Muscle of back (tissue), 3 donors: ENCODE measurements at regions not wholly inside any gene's neighbourhood (a gene's known extent, or its start where the extent isn't known, plus 50 kb on each side); places are given as distances from the start of the nearest gene placed in this dataset.

Experiments used
- DNase-seq, 3 donors: peaks; one replicate each; pipeline versions ENCODE4 v3.0.0 to v3.0.0-alpha.2; 2013

DNA sequence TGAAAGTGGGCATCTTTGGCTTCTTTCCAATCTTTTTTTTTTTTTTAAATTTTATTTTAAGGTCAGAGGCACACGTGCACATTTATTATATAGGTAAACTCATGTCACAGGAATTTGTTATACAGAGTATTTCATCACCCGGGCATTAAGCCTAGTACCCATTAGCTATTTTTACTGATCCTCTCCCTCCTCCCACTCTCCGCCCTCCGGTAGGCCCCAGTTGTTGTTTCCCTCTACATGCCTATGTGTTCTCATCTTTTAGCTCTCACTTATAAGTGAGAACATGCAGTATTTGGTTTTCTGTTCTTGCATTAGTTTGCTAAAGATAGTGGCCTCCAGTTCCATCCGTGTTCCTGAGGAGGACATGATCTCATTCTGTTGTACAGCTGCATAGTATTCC is 108.5 kb downstream of the CYB561 start:
- no peak for DNase-seq

DNA sequence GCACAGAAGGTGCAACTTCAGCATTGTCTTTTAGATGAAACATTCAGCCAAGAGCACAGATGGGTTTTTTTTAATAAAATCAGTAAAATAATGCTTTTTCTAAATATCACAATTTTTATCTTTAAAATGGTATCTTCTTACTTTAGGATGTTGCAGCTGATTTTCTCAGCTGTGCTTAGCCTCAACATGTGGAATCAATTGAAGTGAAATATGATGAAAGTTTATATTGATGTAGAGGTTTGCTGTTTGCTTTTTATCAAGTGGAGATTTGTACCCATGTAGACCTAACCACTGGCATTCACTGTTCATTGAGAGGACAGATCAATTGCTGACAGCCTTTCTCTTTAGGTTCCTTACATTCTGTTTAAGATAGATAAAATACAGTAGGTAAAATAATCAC is 107.8 kb downstream of the CYB561 start:
- DNase-seq, result no peak

DNA sequence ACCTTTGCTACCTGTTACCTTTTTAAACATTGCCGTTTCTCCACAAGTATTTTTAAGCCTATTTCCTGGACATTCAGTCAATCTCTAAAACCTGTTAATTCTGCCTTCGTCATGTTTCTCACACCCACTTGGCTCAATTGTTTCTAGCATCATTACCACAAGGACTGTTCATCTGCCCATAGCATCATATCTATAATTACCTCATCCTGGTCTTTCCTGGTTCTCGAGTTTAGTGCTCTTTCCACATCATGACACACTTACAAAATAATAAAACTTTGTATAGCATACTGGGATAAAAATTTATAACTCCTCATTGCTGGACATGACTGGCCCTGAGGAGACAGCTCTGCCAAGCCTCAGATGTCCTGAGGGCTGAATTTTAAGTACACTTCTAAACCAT is 104.8 kb downstream of the CYB561 start:
- no peak for DNase-seq

GRCh38 chr17:63344383-63344782 is 101.7 kb downstream of the CYB561 start:
- DNase-seq, result no peak

DNA sequence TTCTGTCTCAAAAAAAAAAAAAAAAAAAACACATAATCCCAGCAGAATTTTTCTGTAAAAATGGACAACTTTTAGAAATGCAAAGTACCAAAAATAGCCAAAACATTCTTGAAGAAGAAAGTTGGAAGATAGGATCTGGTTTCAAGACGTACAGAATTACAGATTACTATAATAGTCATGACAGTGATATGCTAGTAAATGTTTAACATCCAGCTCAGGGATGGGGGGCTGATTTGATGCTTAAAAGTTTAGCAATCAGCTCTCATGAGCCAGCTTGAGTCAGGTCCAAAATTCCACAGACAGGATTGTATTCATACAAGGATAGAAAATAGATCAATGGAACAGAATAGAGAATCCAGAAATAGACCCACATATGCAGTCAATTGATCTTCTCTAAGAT is 100.5 kb downstream of the CYB561 start:
- DNase-seq, result peak in 2 of 3 donors; percentile 37 to 62

DNA sequence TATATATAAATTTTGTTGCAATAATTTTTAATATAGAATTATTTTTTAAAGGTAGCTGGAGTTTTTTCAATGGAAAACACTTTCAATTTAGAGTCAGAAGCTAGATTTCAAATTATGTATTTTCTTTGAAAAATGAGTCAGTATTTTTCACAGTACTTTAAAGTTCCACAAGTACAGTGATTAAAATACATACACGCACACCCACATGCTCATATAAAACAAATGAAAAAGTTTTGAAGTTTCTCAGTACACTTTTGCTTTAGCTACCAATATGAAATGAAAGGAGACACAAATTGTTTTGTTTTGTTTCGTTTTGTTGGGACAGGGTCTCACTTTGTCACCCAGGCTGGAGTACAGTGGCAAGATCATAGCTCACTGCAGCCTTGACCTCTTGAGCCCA is 98.6 kb downstream of the CYB561 start:
- DNase-seq, result no peak

GRCh38 chr17:63349478-63350000 is 96.6 kb downstream of the CYB561 start:
- peak in 1 of 3 donors; percentile 67 for DNase-seq

DNA sequence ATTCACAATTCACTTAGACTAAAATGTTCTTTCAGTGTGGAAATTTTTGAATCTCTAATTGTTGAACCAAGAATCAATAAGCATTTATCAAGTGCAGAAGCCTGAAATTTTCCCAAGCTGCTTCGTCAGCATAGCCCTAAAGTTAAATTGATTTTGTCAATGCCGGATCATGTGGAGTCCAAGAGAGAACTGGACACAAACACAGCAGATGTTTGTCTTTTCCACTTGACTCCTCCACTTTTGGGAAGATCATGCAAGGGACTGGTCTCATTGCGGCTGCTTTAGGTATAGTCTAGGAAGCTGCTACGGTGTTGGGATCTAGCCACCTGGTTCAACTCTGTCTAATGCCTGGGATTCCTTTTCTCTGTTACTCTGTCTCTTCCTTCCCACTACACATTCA is 95.7 kb downstream of the CYB561 start:
- no peak for DNase-seq

DNA sequence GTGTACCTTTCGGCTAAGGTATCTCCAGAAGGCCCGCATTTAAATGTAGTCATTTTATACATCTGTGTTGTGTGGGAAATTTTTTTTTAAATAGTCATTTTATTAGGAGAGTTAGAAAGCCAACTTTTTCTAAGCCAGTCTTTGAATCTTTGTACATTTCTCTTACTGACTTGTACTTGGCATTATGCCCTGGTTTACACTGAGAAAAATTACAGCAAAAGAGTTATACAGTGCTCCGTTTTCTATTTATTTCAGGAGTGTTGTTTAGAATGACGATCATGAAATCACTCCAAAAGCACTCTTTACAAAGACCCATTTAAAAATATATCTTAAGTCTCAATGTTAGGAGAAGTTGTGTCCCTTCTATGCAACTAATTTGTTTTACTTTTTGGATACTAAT is 91.8 kb downstream of the CYB561 start:
- peak in 2 of 3 donors; percentile 39 to 49 for DNase-seq

DNA sequence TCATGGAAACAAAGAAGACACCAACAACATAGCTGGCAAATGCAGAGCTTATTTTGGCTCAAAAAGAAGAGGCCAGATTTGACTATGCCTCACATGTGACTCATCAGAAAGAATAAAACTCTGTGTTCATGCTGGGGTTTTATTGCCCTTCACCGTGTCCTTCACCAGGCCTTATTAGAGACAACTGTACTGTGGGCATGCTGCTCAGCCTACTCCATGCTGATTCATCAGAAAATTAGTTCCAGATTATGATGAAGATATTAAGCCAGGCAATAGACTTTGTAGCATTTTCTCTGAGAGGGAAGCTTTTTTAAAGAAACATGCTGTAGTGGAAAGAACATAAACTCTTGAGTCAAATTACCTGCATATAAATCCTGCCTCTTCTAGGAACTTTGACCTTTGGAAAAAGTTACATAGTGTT is 89.8 kb downstream of the CYB561 start:
- peak in 2 of 3 donors; percentile 36 to 89 for DNase-seq

DNA sequence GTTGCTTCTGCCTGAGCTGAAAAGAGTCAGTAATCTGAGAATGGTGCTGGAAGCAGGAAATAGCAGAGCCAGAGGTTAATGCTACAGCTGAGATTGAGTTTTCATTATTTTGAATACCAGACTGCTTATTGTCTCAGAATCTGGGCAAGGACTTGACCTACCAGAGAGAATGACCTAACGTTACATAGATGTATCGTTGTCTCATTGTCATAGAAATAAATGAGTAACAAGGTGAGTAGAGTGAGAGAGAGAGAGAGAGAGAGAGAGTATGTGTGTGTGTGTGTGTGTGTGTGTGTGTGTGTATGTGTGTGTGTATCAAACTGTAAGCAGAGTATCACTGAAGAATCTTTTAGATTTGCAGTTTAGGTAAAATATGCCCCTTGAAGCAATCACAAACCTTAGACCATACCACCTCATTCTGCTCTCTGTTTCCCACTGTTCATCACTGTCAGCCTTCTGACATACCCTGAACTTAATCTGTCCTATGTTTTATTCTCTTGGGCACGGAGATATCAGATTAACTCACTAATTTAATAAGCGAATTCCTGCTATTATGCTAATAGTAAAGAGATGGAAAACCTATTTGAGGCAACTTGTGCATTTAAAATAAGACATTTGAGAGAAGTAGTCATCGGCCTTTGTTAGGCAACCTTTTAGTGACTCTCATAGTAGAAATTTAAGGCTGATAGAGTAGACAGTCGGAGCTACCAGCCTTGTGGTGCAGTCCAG is 87.8 kb downstream of the CYB561 start:
- DNase-seq, result peak in 2 of 3 donors; percentile 26 to 79

DNA sequence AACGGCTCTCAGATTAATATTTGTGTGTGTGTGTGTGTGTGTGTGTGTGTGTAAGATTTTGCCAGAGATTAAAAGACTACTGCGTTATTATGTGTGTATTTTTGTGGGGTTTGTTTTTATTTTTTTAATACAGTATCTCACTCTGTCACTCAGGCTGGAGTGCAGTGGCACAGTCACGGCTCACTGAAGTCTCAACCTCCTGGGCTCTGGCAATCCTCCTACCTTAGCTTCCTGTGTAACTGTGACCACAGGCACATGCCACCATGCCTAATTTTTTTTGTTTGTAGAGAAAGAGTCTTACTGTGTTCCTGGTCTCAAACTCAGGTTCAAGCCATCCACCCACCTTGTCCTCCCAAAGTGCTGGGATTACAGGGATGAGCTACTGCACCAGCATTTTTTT is 87.2 kb downstream of the CYB561 start:
- no peak for DNase-seq

DNA sequence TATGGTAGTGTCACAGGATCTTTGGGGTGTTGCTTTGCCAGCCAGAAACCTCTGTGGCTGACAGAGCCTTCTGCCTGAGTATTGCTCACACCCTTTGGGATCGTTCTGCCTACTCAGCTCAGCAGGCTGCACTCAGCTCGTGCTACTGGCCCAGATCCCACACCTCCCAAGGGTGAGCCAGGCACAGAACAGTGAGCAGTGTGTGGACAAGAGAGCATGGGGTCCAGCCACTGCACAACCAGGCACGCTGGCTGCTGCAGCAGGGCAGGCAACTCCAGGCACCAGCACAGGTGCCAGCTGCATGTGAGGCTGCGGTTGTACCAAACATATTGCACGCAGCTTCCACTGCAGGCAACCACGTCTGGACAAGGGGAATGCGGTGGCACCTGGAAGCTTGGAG is 84.9 kb downstream of the CYB561 start:
- DNase-seq, result no peak

GRCh38 chr17:63362115-63362514 is 84.0 kb downstream of the CYB561 start:
- no peak for DNase-seq

GRCh38 chr17:63364387-63364786 is 81.7 kb downstream of the CYB561 start:
- DNase-seq, result peak in 2 of 3 donors; percentile 56 to 82

- DNase-seq, result no peak
These were observed 81.2 kb downstream of the CYB561 start for GRCh38 chr17:63364944-63365343.

DNA sequence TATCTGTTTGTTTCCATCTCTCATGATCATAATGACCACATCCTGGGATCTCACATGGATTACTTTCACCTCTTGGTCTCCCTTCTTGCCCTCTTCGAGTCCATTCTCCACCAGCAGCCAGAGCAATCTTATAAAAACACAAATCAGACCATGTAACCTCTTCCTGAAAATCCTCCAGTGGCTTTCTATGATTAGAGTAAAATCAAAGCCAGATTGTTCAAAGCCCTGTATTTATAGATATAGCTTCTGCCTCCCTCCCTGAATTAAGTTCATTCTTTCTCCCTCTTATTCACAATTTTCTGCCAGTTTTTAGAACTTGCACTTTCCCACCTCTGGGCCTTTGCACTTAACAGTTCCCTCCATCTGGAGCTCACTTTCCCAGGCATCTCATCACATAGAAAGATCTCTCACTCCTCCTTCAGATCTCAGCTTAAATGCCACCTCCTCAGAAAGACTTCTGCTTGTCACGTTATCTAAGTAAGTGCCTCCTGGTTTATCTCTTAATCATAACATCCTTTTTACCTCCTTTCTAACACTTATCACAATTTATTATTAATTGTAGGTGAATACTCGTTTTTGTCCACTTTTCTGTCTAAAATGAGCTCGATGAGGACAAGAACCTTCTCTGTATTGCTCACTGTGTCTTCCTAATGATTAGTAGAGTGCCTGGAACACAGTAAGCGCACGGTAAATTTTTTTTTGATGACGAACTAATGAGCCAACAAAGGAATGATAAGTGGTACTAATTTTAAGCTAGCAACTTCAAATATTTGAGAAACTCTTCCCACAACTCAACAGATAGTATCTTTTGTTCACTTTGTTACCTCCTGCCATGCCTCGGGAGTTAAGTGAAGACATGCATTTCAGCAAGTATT is 80.5 kb downstream of the CYB561 start:
- peak in 2 of 3 donors; percentile 38 to 53 for DNase-seq

GRCh38 chr17:63366241-63366566 is 79.9 kb downstream of the CYB561 start:
- no peak for DNase-seq

DNA sequence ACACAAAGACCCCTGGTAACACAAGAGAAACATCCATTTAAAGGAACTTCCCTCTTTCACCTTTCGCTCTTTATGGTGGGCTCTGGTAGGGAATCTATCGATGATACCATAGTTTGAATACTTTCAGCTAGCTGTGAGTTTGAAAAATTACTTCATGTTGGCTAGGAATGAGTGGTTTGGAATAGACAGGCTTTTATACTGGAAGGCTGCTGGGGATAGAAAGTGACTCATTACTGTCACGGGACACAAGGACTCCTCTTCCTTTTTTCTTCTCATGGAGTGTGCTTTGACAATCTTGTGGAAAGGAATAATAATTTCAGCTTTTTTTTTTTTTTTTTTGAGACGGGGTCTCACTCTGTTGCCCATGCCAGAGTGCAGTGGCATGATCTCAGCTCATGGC is 76.9 kb downstream of the CYB561 start:
- no peak for DNase-seq

- no peak for DNase-seq
These were observed 75.4 kb downstream of the CYB561 start for GRCh38 chr17:63370696-63371095.

GRCh38 chr17:63376949-63377348 is 69.2 kb downstream of the CYB561 start:
- no peak for DNase-seq

DNA sequence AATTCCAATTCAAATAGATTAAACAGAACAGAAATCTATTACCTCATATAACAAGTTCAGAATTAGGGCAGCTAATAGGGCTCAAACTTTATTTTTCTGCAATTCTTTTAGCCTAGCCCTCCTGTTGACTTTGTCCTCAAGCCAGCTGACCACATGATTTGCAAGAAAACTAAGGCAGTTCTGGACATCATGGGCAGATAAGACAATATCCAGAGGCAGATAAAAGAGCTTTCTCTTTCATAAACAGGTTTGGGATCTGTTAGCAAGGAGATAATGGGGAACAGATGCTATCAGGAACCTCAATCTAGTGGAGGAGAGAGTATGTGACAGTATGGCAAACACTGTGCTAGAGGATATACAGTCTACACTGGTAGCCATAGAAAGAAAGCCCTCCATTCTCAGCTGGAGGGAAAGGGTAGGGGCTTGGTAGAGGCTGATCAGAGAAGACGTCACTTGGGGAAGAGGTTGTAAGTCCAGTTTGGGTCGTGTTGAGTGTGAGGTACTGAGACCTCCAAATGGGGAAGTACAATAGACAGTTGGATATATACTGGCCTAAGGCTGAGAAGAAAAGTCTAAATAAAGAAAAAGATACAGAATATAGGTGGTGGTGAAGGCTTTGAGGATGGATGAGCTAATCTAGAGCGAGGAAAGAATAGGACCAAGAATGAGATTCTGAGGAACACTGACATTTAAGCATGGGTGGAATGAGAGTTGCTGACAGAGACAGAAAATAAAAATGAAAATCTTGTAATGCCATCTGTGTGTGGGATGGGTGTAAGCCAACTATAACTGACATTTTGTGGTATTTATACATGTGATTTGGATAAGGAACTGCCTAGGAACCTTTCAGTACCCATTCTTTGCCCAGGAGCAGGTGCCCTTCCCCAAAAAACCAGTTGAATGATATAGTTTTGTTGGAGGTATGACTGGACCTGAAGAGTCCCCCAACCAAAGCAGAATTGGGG is 67.4 kb downstream of the CYB561 start:
- no peak for DNase-seq
